H7 (cell line): ENCODE measurements at regions not wholly inside any gene's neighbourhood (a gene's known extent, or its start where the extent isn't known, plus 50 kb on each side); places are given as distances from the start of the nearest gene placed in this dataset.

Experiments
- DNase-seq: peaks from one replicate; pipeline ENCODE4 v3.0.0; 2012
- H3K27me3 ChIP-seq: 2 replicates; pipeline ENCODE4 v1.6.0; 2011; ENCODE audit warnings: mild to moderate bottlenecking, low read length; ENCODE audit not compliant: control insufficient read depth, insufficient read depth
- H3K36me3 ChIP-seq: replicated peaks from 2 replicates; pipeline ENCODE4 v1.5.1; 2011; ENCODE audit warnings: low read length; ENCODE audit not compliant: control insufficient read depth, insufficient read depth
- H3K4me3 ChIP-seq: 2 replicates; pipeline ENCODE4 v1.5.1; 2011; ENCODE audit warnings: low read depth, mild to moderate bottlenecking, control low read depth, low read length, moderate library complexity; ENCODE audit not compliant: insufficient read depth

DNA sequence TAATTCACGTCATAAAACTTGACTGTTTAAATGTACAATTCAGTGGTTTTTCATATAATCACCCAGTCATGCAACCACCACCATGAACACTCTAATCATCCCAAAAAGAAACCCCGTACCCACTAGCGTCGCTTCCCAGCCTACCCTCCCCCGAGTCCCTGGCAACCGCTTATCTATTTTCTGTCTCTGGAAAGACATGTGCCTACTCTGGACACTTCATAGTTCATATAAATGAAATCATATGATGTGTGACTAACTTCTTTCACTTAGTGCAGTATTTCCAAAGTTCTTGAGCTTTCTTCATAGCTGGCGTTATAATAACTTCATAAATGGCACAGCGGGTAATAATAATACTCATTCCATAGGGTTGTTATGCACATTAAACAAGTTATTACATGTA, 215.2 kb downstream of the MYLK4 start:
- Histone ChIP-seq H3K36me3 (no peaks in the 10 kb centered on the region), H3K4me3 (no peak overlapping the region), H3K27me3 (no peaks in the 10 kb centered on the region)
- DNase-seq: no peak

DNA sequence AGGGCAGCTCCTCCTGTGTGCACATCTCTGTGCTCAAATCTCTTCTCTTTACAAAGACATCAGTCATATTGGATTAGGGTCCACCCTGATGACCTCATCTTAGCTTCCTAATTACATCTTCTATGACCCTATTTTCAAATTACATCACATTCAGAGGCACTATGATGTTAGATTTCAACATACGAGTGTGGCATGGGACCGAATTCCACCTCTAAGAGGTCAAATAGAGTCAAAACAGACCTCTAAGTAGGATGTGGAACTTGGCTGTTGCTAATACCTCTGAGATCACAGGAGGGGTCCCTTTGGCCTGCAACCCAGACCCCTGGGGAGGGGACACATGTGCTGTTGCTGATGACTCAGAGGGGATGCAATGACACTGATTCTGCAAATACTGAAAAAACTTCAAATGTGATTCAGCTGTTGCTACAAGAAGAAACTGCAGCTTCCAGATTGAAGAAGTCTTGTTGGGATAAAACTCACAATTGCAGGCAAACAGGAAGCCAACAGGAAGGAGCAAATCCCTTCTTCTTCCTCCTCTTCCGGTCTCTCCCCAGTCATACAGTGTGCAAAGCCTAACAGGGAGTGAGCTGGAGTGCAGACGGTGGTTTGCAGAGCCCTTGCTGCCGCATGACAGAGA, 216.2 kb downstream of the MYLK4 start:
- Histone ChIP-seq H3K27me3 (no peaks in the 10 kb centered on the region), H3K36me3 (no peaks in the 10 kb centered on the region), H3K4me3 (no peak overlapping the region)
- no peak for DNase-seq

DNA sequence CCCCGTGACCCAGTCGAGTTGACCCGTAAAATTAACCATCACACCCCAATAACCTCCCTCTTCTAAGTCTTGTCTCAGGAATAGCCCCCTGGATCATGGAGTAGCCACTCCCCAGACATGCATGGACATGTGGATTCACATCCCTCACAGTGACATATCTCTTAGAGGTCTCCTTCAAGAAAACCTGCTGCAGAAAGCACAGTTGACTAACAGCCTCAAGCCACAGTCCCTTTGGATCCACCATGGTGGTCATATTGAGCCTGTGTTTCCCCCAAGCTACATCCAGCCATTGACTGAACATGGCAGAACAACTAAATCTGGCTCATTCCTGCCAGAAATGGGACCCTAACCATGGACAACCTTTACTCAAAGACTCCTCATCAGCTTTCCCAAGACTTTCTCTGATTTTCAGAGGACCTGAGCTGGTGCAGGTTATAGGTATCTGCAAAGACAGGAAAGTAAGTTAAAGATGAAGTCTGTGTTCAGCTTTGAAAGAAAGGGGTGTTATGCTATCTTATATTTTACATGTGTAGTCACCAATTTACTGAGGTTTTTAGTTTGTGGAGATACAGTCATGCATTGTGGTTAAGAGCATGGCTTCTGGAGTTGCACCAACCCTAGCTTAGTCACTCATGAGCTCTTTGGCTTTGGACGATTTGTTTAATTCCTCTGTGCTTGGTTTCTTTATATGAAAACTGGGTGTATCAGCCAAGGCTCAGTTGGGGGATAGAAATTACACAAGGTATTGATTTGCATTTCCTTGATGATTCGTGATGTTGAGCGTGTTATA, 219.1 kb downstream of the MYLK4 start:
- Histone ChIP-seq H3K4me3 (no peak overlapping the region), H3K36me3 (no peaks in the 10 kb centered on the region), H3K27me3 (no peaks in the 10 kb centered on the region)
- DNase-seq: no peak

DNA sequence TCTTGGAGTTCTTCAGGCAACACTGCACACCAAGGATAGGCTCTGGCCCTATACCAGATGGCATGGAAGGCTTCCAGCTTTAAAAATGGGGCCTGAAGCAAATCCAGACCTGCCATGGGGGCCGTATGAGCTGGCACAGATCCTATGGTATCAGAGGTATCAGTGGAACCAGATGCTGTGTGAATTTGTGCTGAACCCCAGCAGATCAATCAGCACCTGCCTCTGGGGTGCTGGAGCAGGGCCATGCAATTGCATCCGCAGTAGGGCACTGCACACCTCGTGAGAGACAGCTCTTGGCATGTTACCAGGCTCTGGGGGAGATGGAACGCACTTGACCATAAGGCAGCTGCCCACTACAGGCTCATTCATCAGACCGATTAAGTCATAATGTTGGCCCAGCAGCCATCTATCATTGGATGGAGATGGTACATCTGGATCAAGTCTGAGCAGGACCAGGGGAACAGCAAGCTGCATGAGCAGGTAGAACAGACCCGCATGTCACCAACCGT, 221.5 kb downstream of the MYLK4 start:
- Histone ChIP-seq H3K36me3 (no peaks in the 10 kb centered on the region), H3K27me3 (no peaks in the 10 kb centered on the region), H3K4me3 (no peak overlapping the region)
- no peak for DNase-seq

DNA sequence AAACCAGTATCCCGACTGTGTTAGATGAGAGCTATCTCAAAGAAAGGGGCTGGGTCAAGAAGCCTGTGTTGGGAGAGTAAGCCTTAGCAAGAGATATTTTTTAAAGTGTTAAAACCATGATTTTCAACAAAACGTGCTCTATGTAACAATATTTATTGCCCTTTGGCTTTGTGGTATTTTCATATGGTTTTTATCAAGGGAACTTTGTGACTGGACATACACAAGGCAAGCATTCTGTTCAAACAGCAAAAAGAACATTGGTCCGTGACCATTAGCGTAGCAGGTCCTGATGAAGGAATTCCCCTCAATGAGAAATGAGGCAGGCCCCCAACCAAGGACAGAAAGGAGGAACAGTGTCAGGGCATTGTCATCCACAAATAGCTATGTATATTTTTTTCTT, 222.6 kb downstream of the MYLK4 start:
- Histone ChIP-seq H3K4me3 (no peak overlapping the region), H3K27me3 (no peaks in the 10 kb centered on the region), H3K36me3 (no peaks in the 10 kb centered on the region)
- no peak for DNase-seq

DNA sequence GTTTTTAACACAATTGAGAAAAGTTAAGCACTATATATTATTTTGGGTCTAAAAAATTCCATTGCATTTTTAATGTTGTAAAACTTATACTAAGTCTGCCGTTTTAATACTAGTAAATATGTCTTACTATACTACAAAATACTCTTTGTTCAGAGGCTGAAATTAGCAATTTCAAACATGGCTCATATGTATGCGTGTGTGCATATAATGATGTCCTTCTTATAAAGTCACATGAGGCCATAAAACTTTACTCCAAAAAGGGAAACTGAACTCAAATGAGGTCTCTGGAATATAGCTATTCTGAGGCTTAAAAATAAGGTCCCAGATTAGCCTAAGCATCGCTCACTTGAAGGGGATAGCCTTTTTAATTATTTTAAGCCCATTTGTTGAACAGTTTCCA, 224.0 kb downstream of the MYLK4 start:
- no peak overlapping the region for H3K4me3 ChIP-seq
- DNase-seq: no peak
- no peaks in the 10 kb centered on the region for H3K36me3 ChIP-seq
- H3K27me3 ChIP-seq: no peaks in the 10 kb centered on the region

DNA sequence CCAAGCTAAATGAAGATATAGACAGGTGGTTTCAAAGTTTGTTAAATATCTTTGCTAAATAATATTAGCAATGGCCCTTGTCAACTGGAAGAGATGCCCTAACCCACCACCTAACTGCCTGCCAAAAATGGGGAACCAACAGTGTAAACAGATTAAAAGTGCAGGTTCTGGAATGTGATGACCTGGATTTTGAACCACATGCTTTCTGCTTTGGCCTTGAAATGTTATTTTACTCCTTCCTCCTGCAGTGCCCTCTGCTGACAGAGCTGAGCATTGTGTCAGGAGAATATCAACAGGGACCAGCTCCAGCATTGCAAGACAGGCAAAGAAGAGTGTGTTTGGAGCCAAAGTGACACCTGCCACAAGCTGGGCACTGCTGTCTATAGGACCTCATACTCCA, 226.6 kb downstream of the MYLK4 start:
- Histone ChIP-seq H3K4me3 (no peak overlapping the region), H3K36me3 (no peaks in the 10 kb centered on the region), H3K27me3 (no peaks in the 10 kb centered on the region)
- DNase-seq: no peak

DNA sequence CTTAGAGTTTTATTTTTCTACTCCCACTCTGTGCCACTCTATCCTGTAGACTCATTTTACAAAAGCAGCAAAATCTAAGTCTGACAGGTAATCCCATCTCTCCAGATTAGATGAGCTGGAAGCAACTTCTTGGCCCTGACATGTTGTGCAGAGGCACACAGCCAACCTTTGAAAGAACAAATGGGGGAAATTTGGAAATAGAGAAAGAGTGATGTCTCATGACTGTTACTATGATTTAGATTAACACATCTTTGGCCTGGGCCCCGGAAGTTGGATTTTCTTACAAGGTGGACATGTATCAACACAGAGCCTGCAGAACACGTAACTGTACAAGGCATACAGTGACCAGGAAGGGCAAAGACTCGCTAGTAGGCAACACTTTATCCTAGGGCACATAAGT, 227.7 kb downstream of the MYLK4 start:
- H3K27me3 ChIP-seq: no peaks in the 10 kb centered on the region
- no peaks in the 10 kb centered on the region for H3K36me3 ChIP-seq
- H3K4me3 ChIP-seq: no peak overlapping the region
- no peak for DNase-seq

DNA sequence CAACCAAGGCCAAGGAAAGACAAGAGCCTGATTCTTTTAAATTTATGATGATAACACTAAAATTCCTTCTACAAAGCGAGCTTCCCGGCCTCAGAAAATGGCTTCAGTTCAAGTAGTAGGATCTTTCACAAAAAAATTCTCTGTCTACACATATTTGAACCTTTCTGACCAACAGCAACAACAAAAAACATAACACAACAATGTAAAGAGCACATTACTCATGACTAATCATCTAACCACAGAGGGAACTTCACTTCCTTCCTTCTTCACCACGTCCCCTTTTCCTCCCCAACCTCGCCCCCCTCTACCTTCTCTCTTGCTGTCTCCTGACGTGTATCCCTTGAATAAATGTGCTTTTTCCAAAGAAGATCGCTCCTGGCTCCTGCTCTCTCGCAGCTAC, 228.2 kb downstream of the MYLK4 start:
- no peak for DNase-seq
- H3K27me3 ChIP-seq: no peaks in the 10 kb centered on the region
- H3K36me3 ChIP-seq: no peaks in the 10 kb centered on the region
- no peak overlapping the region for H3K4me3 ChIP-seq

DNA sequence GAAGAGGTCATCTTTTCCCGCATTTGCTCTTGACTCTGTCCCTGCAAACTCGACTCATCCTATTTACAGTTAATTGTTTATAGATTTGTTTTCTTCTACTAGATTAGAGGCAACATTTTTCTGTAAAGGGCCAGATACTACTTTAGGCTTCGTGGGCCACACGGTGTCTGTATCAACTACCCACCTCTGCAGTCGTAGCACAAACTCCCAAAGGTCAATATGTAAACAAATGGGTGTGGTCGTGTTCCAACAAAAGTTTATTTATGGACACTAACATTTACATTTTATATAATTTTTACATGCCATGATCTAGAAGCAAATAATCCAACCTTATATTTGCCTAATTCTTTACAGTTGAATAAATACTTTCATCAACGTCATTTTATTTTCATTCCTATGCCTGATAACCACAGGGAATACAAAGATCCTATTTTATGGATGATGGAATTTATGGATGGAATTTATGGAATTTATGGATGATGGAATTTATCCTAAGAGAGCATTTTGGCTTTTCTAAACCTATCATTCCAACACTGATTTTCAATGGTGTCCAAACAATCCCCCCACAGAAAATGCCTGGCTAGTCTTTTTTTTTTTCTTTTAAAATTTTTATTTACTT, 232.8 kb downstream of the MYLK4 start:
- Histone ChIP-seq H3K27me3 (no peaks in the 10 kb centered on the region), H3K36me3 (no peaks in the 10 kb centered on the region), H3K4me3 (no peak overlapping the region)
- DNase-seq: no peak

DNA sequence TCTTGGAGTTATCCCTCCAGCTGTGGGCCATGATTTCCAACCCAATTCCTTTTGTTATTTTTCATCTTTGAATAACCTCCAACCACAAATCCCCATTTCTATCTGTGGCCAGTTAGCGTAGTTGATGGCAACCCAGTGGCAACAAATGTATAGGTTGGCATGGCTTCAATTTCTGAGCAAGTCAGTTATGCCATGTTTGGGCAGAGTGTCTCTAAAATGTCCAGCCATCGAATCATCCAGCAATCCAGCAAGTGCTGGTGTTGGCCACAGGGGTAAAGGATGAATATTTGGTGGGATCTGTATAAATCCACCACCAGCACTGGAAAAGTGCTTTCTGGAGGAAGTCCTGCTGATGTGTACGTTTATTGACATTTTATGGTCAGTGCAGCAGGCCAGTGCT, 233.3 kb downstream of the MYLK4 start:
- Histone ChIP-seq H3K36me3 (no peaks in the 10 kb centered on the region), H3K27me3 (no peaks in the 10 kb centered on the region), H3K4me3 (no peak overlapping the region)
- DNase-seq: no peak

DNA sequence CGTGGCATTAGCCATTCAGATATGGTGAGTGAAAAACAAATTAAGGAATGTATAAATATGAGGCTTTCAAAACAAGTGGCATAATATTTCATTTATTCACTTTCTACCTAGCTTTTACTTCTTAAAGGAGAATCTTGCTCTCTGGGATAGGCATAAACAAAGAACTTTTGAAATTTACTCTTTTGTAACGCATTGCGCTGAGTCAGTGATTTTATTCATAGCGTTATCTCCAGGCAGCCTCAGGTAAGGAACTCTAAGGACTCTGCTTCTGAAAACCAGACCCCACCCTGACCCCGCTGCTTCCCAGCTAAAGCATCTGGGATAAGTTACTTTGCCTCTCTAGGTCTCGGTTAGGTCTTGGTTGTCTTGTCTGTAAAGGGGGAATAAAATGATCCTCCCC, 234.7 kb downstream of the MYLK4 start:
- Histone ChIP-seq H3K4me3 (no peak overlapping the region), H3K36me3 (no peaks in the 10 kb centered on the region), H3K27me3 (no peaks in the 10 kb centered on the region)
- no peak for DNase-seq

DNA sequence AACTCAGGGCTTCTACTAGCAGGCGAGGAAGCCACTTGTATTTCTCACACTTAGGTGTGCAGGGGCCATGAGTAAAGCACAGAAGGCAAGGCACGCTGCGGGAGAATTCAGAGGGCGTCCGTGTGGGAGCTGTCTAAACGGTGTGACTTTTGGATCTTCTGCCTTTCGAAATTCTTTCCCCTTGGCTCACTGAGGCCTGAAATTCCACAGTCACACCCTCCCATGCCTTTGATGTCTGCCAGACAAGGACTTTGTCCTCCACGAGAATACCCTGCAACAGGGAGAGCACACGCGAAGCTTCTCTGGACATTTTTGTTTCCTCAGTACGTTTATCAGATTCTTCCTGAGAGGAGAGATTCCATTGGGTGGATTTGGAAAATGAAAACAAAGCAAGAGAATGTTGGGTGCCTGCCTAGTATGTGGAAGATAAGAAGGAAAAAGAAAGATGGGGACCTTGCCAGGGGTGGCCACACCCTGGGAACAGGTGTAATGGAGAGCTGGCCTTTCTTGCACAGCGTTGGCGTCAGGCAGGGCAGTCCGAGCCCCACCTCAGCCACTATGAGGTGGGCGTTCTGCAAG, 235.7 kb downstream of the MYLK4 start:
- H3K36me3 ChIP-seq: no peaks in the 10 kb centered on the region
- no peak overlapping the region for H3K4me3 ChIP-seq
- no peak for DNase-seq
- H3K27me3 ChIP-seq: no peaks in the 10 kb centered on the region

DNA sequence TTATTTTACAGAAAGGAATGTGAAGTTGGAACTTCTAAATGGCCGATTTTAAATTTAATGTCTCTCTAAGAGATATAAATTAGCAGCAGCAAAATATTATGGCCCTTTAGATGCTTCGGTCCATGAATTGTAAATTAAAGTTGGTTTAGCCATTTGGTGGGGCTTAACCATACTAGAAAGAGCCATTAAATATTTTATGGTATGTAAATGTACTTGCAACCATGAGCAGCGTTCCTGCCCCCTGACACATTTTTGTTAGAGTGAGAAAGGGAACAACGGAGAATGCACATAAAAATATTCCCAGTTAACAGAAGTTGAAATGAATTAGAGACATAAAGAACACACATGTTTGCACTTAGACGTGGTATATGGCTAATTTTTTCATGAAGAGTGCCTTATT, 237.9 kb downstream of the MYLK4 start:
- no peaks in the 10 kb centered on the region for H3K27me3 ChIP-seq
- no peak overlapping the region for H3K4me3 ChIP-seq
- no peaks in the 10 kb centered on the region for H3K36me3 ChIP-seq
- DNase-seq: no peak

DNA sequence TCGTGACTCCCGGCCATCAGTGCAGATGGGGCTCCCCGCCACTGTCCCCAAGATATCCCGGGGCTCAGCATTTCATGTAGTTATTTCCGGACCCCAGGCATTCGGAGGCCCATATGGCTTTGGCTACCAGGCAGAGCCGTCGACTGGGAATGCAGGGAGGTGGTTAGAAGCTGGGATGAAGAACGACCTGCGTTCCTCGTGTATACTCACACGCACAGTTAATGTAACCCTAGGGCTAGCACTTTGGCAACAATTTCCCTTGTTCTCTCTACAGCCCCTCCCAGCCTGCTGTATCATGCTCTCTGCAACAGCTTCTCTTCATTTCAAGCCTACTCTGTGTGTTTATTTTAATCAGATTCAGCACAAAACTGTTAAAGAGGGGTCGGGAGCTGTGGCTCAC, 240.4 kb downstream of the MYLK4 start:
- Histone ChIP-seq H3K36me3 (no peaks in the 10 kb centered on the region), H3K4me3 (no peak overlapping the region), H3K27me3 (no peaks in the 10 kb centered on the region)
- no peak for DNase-seq
